Aorta (tissue), 5 donors: ENCODE measurements at regions not wholly inside any gene's neighbourhood (a gene's known extent, or its start where the extent isn't known, plus 50 kb on each side); places are given as distances from the start of the nearest gene placed in this dataset.
"Not testable (repeated sequence)": the region's sequence is repeated elsewhere in the genome, so short reads cannot be mapped to it uniquely, and the experiment has no call there.

Experiments used
- ATAC-seq: fragments of 200-7000 bp; cut with Tn5 transposase; one replicate; pipeline ENCODE4 v1.9.1; 2022; ENCODE audit warnings: moderate library complexity; ENCODE audit not compliant: low FRiP score
- DNase-seq, 2 donors: peaks; one replicate each; pipeline ENCODE4 v3.0.0-alpha.2; 2020
- H3K27ac ChIP-seq, 2 donors: one replicate each; pipeline ENCODE4 v1.5.1; 2013; ENCODE audit warnings: low read length in 2 of 2, mild to moderate bottlenecking in 2 of 2, moderate library complexity in 2 of 2, control low read depth in 1 of 2, inconsistent platforms in 1 of 2, low read depth in 1 of 2
- H3K27me3 ChIP-seq, 2 donors: one replicate each; pipeline ENCODE4 v1.6.1; 2013; ENCODE audit warnings: control low read depth in 1 of 2, low read length in 1 of 2, mild to moderate bottlenecking in 1 of 2, moderate library complexity in 1 of 2; ENCODE audit not compliant: insufficient read depth in 2 of 2, control insufficient read depth in 1 of 2
- H3K36me3 ChIP-seq, 2 donors: one replicate each; pipeline ENCODE4 v1.6.1; 2013; ENCODE audit warnings: control low read depth in 1 of 2, low read length in 1 of 2, mild to moderate bottlenecking in 1 of 2; ENCODE audit not compliant: insufficient read depth in 2 of 2, control insufficient read depth in 1 of 2
- H3K4me1 ChIP-seq, 2 donors: one replicate each; pipeline ENCODE4 v1.6.1; 2013; ENCODE audit warnings: low read length in 2 of 2, control low read depth in 1 of 2, mild to moderate bottlenecking in 1 of 2, moderate library complexity in 1 of 2; ENCODE audit not compliant: insufficient read depth in 2 of 2, control insufficient read depth in 1 of 2
- H3K4me3 ChIP-seq, 2 donors: one replicate each; pipeline ENCODE4 v1.5.1; 2013; ENCODE audit warnings: low read length in 2 of 2, control low read depth in 1 of 2, mild to moderate bottlenecking in 1 of 2
- H3K9me3 ChIP-seq: one replicate; pipeline ENCODE4 v1.6.1; 2013; ENCODE audit warnings: mild to moderate bottlenecking, low read length; ENCODE audit not compliant: control insufficient read depth
- WGBS, 2 donors: extraction: QIAGEN DNeasy Blood & Tissue Kit; methylation state at CpG; one replicate each; pipeline ENCODE4 v1.1.7; 2013; 5-methylcytosine and 5-hydroxymethylcytosine counted together
- intact Hi-C, 2 donors: fragments of 100-400 bp; cut with DNase I; formaldehyde crosslinking; loops; one replicate each; pipeline versions ENCODE4 v1.14.2 to v1.15.0; 2022
- donor health status: healthy with polysubstance abuse.
- donor health status: Bipolar disorder and iron deficiency.
- donor health status: DM: no; HTN: no; CAD: no.
- donor health status: DM: no; HTN: no; CAD: no.
- donor health status: DM: yes; HTN: yes; CAD: no.

GRCh38 chr6:34646714-34647113 lies 49.9 kb downstream of the ILRUN start:
- ATAC-seq (no peak), DNase-seq (no peak)
- no peak overlapping the region for H3K27ac ChIP-seq
- intact Hi-C loops, result no loop called here
- no peaks in the 10 kb centered on the region for H3K9me3 ChIP-seq
- 92 to 94% methylated on average over 2 of the region's 2 CpGs for WGBS, 2 donors
- H3K4me3 ChIP-seq, result no peak overlapping the region
- H3K27me3 ChIP-seq, result no peaks in the 10 kb centered on the region
- peaks cover 0 to 4% of the 10 kb centered on the region in 2 donors for H3K4me1 ChIP-seq
- peaks cover 0 to 4% of the 10 kb centered on the region in 2 donors for H3K36me3 ChIP-seq

GRCh38 chr6:34645627-34646026 lies 50.9 kb downstream of the ILRUN start:
- Histone ChIP-seq H3K27me3 (no peaks in the 10 kb centered on the region), H3K36me3 (peaks cover 0 to 4% of the 10 kb centered on the region in 2 donors), H3K9me3 (no peaks in the 10 kb centered on the region), H3K27ac (no peak overlapping the region), H3K4me3 (no peak overlapping the region), H3K4me1 (peaks cover 0 to 4% of the 10 kb centered on the region in 2 donors)
- intact Hi-C loops, result no loop called here
- ATAC-seq (no peak), DNase-seq (no peak)
- WGBS, 2 donors, result 95 to 96% methylated on average over 5 of the region's 5 CpGs

DNA sequence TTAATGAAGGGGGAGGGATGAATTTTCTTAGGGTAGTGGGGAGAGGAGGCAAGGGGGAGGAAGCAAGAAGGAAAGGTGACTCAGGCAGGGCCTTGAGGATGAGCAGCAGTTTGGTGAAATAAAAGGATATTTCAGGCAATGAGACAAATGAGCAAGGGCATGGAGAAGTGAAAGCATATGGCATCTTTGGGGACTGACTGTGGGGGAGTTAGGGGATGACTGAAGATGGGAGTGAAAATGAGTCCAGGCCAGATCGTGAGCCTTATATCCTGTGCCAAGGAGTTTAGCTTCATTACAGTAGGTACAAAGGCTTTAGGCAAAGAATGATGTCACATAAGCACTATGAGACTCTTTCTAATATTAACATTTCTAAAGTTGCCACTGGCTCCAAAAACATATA lies 51.9 kb downstream of the ILRUN start:
- DNase-seq (no peak), ATAC-seq (no peak)
- intact Hi-C loops, result no loop called here
- H3K9me3 ChIP-seq, result no peaks in the 10 kb centered on the region
- no peak overlapping the region for H3K4me3 ChIP-seq
- H3K4me1 ChIP-seq, result peaks cover 0 to 4% of the 10 kb centered on the region in 2 donors
- H3K27ac ChIP-seq, result no peak overlapping the region
- H3K36me3 ChIP-seq, result peaks cover 0 to 4% of the 10 kb centered on the region in 2 donors
- no peaks in the 10 kb centered on the region for H3K27me3 ChIP-seq
- 16 to 38% methylated on average over 1 of the region's 1 CpG for WGBS, 2 donors

DNA sequence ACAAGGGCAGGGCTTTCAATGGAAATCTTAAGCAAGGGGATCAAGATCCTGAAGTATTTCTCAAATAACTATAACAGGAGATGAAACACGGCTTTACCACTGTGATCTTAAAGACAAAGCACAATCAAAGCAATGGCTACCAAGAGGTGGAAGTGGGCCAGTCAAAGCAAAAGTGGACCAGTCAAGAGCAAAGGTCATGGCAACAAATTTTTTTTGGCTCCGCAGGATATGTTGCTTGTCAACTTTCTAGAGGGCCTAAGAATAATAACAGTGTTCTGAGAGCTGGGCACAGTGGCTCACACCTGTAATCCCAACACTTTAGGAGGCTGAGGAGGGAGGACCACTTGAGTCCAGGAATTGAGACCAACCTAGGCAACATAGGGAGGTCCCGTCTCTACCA lies 54.1 kb downstream of the ILRUN start:
- WGBS, 2 donors, result 89 to 93% methylated on average over 3 of the region's 3 CpGs
- Histone ChIP-seq H3K27ac (no peak overlapping the region), H3K27me3 (no peaks in the 10 kb centered on the region), H3K9me3 (no peaks in the 10 kb centered on the region), H3K4me3 (no peak overlapping the region), H3K36me3 (peaks cover 0 to 4% of the 10 kb centered on the region in 2 donors), H3K4me1 (peaks cover 0 to 2% of the 10 kb centered on the region in 2 donors)
- ATAC-seq, result no peak
- intact Hi-C loops, result no loop called here
- DNase-seq, result no peak

GRCh38 chr6:34640074-34640849 lies 56.3 kb downstream of the ILRUN start:
- H3K4me3 ChIP-seq, H3K27ac ChIP-seq, H3K27me3 ChIP-seq, H3K4me1 ChIP-seq, DNase-seq, H3K36me3 ChIP-seq, ATAC-seq, H3K9me3 ChIP-seq, intact Hi-C loops: not testable (repeated sequence)
- WGBS, 2 donors, result 96% methylated on average over 16 of the region's 16 CpGs

DNA sequence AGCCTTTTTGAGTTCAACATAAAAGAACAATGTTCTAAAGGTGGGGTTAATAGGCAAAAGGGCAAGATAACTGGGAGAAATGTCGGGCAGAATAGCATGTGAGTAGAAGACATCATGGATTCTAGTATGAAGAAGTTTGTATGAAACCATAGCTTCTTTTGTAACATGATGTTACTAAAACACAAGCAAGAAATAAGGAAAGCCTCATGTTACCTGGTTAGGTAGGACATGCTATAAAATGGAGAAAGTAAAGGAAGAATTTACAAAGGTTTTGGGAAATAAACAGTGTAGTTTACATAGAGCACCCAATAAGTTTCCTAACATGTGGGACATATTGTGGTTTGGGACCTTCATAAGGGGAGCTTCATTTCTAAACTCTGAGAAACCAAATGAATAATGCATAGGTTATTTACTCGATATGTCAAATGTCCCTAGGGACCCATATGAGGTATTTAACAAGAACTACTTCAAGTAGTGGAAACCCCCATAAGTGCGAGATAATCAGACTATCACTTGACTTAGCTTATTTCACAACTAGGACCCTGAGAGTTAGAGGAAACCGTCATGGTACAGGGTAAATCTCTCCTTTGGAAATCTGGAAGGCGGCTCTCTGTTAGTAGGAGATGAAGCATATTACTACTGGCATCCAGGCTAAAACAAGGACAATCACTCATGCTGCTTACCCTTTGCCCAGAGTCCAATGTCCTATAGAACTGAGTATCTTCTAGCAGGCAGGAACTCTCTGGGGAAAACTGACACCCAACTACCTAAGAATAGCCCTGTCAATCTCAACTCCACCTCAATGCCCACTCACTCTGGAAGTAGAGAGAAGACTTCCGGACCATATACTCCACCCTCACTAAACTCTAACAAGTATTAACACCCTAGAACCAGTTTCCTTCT lies 57.5 kb downstream of the ILRUN start:
- DNase-seq (no peak), ATAC-seq (no peak)
- H3K36me3 ChIP-seq, result no peaks in the 10 kb centered on the region
- no peak overlapping the region for H3K27ac ChIP-seq
- H3K27me3 ChIP-seq, result no peaks in the 10 kb centered on the region
- no peaks in the 10 kb centered on the region for H3K9me3 ChIP-seq
- 90 to 94% methylated on average over 6 of the region's 6 CpGs for WGBS, 2 donors
- intact Hi-C loops, result no loop called here
- no peaks in the 10 kb centered on the region for H3K4me1 ChIP-seq
- no peak overlapping the region for H3K4me3 ChIP-seq

DNA sequence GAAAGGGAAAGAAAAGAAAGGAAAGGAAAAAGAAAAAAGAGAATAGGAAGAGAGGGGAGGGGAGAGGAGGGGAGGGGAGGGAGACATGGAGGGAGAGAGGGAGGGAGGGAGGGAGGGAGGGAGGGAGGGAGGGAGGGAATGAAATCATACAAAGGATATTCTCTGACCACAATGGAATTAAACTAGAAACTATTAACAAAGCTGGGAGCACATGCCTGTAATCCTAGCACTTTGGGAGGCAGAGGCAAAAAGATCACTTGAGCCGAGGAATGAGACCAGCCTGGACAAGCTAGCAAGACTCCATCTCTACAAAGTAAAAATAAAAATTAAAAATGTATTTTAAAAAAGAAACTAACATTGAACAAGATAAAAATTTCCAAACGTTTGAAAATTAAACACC lies 62.8 kb downstream of the ILRUN start:
- Histone ChIP-seq H3K27me3 (no peaks in the 10 kb centered on the region), H3K27ac (no peak overlapping the region), H3K4me1 (no peaks in the 10 kb centered on the region), H3K9me3 (no peaks in the 10 kb centered on the region), H3K36me3 (no peaks in the 10 kb centered on the region), H3K4me3 (no peak overlapping the region)
- ATAC-seq (no peak), DNase-seq (no peak)
- intact Hi-C loops, result no loop called here
- 63 to 65% methylated on average over 2 of the region's 2 CpGs for WGBS, 2 donors

DNA sequence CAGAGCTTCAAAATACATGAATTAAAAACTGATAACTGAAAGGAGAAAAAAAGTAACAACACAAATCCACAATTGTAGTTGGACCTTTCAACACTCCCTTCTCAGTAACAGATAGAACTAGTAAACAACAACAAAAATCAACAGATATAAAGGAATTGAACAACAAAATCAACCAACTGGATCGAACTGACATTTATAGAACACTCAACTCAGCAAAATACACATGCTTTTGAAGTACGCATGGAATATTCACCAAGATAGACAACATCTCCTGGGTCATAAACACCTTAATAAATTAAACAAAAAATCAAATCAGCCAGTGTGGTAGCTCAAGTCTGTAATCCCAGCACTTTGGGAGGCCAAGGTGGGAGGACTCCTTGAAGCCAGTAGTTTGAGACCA lies 63.3 kb downstream of the ILRUN start:
- Histone ChIP-seq H3K27ac (no peak overlapping the region), H3K27me3 (no peaks in the 10 kb centered on the region), H3K9me3 (no peaks in the 10 kb centered on the region), H3K36me3 (no peaks in the 10 kb centered on the region), H3K4me1 (no peaks in the 10 kb centered on the region), H3K4me3 (no peak overlapping the region)
- intact Hi-C loops, result no loop called here
- WGBS, 2 donors, result 98 to 100% methylated on average over 2 of the region's 2 CpGs
- DNase-seq (no peak), ATAC-seq (no peak)
